ENCODE measurements at regions not wholly inside any gene's neighbourhood (a gene's known extent, or its start where the extent isn't known, plus 50 kb on each side); places are given as distances from the start of the nearest gene placed in this dataset.

DNA sequence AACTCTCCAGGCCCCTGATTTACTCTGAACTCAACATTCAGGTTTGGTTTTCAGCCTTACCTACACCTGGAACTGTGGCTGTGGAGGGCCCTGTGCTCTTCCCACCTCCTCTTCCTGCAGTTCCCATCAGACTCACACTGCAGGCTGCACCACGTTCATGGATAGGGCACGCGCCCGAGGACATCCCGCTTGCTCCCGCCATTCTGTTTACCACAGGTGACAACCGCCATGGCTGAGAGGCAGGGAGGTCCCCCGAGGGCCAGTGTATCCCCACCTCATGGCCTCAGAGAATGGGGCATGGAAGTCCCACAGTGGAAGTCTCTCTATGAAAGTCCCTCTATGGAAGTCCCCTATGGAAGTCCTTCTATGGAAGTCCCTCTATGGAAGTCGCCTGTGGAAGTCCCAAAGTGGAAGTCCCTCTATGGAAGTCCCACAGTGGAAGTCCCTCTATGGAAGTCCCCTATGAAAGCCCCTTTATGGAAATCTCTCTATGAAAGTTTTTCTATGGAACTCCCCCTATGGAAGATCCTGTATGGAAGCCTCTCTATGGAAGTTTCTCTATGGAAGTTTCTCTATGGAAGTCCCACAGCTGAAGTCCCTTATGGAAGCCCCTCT is 358.4 kb upstream of the SALL3 start:
- TF ChIP-seq EZH2 (IDR thresholded peaks at IDR 0.05; ENCODE audit: insufficient read depth, poor library complexity, severe bottlenecking) (no peak), EZH2phosphoT487 (IDR thresholded peaks at IDR 0.05; ENCODE audit: insufficient read depth, low read depth) (no peak)
